ENCODE measurements at regions not wholly inside any gene's neighbourhood (a gene's known extent, or its start where the extent isn't known, plus 50 kb on each side); places are given as distances from the start of the nearest gene placed in this dataset.

DNA sequence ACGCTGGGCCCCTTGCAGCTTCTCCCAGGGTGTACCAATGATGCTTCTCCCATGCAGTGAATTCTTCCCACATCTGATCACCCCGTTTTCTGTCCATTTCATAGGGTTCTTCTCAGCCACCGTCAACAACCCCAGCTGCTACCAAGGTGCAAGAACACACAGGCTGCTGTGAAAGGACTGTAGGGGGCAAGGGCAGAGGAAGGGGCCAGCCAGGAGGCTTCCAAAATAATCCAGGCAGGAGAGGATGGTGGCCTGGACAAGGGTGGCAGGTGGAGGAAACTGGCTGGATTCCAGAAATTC is 113.3 kb upstream of the WNT4 start:
- TF ChIP-seq, protein P1, sequence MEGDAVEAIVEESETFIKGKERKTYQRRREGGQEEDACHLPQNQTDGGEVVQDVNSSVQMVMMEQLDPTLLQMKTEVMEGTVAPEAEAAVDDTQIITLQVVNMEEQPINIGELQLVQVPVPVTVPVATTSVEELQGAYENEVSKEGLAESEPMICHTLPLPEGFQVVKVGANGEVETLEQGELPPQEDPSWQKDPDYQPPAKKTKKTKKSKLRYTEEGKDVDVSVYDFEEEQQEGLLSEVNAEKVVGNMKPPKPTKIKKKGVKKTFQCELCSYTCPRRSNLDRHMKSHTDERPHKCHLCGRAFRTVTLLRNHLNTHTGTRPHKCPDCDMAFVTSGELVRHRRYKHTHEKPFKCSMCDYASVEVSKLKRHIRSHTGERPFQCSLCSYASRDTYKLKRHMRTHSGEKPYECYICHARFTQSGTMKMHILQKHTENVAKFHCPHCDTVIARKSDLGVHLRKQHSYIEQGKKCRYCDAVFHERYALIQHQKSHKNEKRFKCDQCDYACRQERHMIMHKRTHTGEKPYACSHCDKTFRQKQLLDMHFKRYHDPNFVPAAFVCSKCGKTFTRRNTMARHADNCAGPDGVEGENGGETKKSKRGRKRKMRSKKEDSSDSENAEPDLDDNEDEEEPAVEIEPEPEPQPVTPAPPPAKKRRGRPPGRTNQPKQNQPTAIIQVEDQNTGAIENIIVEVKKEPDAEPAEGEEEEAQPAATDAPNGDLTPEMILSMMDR (IDR thresholded peaks at IDR 0.05), result no peak
- TF ChIP-seq POLR2A (IDR thresholded peaks at IDR 0.05), result no peak

Data from uterus (tissue), 2 donors.